ENCODE measurements at regions not wholly inside any gene's neighbourhood (a gene's known extent, or its start where the extent isn't known, plus 50 kb on each side); places are given as distances from the start of the nearest gene placed in this dataset.
"Not testable (repeated sequence)": the region's sequence is repeated elsewhere in the genome, so short reads cannot be mapped to it uniquely, and the experiment has no call there.

GRCh38 chr3:78090382-78090781 is 1050.5 kb downstream of the ROBO2 start:
- DNase-seq = no peak

- DNase-seq = no peak
These were observed 1051.7 kb downstream of the ROBO2 start for GRCh38 chr3:78091478-78092119.

DNA sequence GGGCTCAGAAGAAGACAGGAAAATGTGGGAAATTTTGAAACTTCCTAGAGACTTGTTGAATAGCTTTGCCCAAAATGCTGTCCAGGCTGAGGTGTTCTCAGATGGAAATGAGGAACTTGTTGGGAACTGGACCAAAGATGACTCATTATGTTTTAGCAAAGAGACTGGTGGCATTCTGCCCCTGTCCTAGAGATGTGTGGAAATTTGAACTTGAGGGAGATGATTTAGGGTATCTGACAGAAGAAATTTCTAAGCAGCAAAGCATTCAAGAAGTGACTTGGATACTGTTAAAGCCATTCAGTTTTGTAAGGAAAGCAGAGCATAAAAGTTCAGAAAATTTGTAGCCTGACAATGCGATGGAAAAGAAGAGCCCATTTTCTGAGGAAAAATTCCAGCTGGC is 1052.7 kb downstream of the ROBO2 start:
- not testable (repeated sequence) for DNase-seq

GRCh38 chr3:78096488-78097255 is 1056.8 kb downstream of the ROBO2 start:
- DNase-seq = no peak

- no peak for DNase-seq
These were observed 1058.5 kb downstream of the ROBO2 start for GRCh38 chr3:78098367-78098766.

- no peak for DNase-seq
These were observed 1061.5 kb downstream of the ROBO2 start for GRCh38 chr3:78101384-78101783.

DNA sequence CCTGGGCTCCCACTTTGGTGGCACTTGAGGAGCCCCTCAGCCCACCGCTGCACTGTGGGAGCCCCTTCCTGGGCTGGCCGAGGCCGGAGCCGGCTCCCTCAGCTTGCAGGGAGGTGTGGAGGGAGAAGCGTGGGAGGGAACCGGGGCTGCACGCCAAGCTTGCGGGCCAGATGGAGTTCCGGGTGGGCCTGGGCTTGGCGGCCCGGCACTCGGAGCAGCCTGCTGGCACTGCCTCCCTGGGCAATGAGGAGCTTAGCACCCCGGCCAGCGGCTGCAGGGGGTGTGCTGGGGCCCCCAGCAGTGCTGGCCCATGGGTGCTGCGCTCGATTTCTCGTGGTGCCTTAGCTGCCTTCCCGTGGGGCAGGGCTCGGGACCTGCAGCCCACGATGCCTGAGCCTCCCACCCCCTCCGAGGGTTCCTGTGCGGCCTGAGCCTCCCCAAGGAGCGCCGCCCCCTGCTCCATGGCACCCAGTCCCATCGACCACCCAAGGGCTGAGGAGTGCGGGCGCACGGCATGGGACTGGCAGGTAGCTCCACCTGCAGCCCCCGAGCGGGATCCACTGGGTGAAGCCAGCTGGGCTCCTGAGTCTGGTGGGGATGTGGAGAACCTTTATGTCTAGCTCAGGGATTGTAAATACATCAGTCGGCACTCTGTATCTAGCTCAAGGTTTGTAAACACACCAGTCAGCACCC is 1068.5 kb downstream of the ROBO2 start:
- not testable (repeated sequence) for DNase-seq

DNA sequence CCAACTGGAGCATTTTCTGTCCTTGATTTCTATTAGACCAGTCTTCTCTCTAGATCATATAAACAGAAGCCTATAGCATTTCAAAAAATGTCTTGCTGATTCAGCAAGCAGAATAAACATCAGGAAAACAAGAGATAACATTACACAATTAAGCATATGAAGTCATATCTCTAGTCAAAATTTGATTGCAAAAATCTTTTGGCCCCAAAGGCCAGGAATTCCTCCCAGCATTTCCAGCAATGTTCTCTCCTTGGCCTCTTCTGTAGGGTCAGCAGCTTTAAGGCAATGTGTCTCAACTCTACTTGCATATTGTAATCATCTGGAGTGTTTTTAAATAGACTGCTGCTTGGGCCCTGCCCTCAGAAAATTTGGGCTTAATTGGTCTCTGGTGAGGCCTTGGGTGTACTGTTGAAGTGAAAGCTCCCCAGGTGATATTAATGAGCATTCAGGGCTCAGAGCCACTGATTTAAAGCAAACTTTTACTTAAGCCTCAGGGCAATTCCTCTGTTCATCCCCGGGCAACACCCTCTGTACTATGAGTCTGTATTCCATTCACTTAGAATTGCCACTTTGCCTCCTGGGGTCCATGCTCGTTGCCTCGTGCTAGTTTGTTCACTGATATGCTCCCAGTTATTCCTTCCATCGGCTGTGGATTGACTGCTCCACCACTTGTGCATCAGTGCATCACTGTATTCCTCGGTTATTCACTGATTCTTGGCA is 1072.6 kb downstream of the ROBO2 start:
- DNase-seq = no peak

- no peak for DNase-seq
These were observed 1076.1 kb downstream of the ROBO2 start for GRCh38 chr3:78115983-78116382.

GRCh38 chr3:78116874-78117273 is 1077.0 kb downstream of the ROBO2 start:
- DNase-seq = no peak

- DNase-seq = no peak
These were observed 1083.2 kb downstream of the ROBO2 start for GRCh38 chr3:78123058-78123457.

- DNase-seq = no peak
These were observed 1089.8 kb downstream of the ROBO2 start for GRCh38 chr3:78129707-78130106.

- no peak for DNase-seq
These were observed 1090.9 kb downstream of the ROBO2 start for GRCh38 chr3:78130741-78131290.

DNA sequence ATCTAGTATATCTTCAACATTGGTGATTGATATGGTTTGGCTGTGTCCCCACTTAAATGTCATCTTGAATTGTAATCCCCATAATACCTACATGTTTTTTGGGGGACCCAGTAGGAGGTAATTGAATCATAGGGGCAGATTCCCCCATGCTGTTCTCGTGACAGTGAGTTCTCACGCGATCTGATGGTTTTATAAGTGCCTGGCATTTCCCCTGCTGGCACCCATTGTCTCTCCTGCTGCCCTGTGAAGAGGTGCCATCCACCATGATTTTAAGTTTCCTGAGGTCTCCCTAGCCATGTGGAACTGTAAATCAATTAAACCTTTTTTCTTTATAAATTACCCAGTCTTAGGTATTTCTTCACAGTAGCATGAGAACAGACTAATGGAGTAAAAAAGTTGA is 1094.6 kb downstream of the ROBO2 start:
- DNase-seq = no peak

- DNase-seq = no peak
These were observed 1099.3 kb downstream of the ROBO2 start for GRCh38 chr3:78139166-78139565.

DNA sequence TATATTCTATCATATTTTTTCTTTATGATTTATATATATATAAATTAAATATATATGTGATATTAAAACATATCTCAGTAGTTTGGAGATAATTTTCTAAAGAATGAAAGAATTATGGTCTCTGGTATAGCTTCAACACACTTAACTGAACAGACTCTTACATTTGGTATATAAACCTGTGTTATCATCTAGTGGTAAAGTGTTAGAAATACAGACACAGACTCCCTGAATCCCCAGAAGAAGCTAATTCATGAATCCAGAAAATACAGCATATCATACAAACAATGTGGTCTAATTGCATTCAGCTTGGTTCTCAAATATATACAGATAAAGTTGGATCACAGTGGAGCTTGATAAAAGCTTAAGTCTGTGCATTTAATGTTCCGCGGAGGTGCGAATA is 1100.4 kb downstream of the ROBO2 start:
- DNase-seq = no peak

DNA sequence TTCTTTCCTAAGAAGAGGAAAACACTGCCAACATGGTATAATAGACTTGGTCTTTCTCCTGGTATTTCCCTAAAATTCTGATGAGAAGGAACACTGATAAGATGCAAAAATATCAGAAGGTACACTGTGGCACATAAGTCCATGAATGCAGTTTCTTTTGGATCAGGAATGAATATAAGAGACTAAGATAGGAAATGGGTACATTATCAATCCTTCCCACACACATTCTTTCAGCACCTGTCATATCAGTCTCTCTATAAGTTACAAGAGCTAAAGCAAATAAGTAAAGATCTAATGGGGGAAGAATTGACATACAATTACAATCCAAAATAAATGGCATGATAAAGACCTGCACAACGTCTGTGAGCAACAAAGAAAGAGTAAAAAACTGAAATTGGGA is 1101.0 kb downstream of the ROBO2 start:
- no peak for DNase-seq

- no peak for DNase-seq
These were observed 1101.4 kb downstream of the ROBO2 start for GRCh38 chr3:78141269-78141668.

DNA sequence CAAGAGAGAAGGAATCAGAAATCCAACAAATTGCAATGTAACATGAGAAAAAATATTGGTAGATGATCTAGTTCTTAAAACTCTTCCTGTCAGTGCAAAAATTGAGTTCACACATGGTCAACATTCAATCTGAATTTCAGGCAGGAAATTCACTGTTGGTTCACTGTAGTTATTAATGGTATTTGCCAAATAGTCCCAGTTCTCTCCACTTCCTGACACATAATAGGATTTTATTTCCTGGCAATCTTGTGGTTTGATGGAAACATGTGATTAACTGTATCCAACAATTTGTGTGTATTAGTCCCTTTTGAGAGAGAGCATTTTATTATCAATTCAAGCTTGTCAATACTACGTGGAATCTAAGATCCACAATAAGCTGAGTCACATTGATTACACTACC is 1103.1 kb downstream of the ROBO2 start:
- DNase-seq = no peak

- DNase-seq = no peak
These were observed 1109.3 kb downstream of the ROBO2 start for GRCh38 chr3:78148986-78149717.

- DNase-seq = no peak
These were observed 1114.1 kb downstream of the ROBO2 start for GRCh38 chr3:78153973-78154372.

DNA sequence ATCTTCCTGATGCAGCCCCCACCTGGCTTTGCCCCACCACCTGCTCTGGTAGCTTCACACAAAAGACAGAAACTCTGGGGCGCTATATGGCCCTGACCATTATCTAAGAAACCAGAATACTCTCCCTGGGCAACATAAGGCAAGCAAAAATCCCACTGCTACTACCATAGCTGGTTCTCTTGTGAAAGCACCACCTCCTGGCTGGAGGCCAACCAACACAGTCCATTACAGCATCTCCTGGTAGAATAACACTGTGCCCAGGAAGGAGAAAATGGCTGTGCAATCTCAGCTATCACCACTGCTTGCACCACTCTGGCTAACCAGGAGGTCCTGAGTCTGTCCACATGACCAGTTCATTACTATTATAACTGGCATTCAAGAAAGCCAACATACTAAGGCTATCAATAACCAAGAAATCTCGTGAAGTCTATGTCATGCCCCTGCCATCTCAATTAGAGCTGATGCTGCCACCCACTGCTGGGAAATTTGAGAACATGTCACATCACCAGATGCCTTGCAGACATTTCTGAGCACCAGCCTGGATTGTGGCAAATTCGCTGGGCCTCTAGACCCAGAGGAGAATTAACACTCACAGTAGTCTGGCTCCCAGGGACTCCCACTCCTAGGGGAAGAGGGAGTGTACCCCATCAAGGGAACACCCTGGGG is 1114.8 kb downstream of the ROBO2 start:
- DNase-seq = no peak

Data from NCI-H524 treated with DMSO at 0.1 percent for 48 hours (cell line).